ENCODE measurements at regions not wholly inside any gene's neighbourhood (a gene's known extent, or its start where the extent isn't known, plus 50 kb on each side); places are given as distances from the start of the nearest gene placed in this dataset.

DNA sequence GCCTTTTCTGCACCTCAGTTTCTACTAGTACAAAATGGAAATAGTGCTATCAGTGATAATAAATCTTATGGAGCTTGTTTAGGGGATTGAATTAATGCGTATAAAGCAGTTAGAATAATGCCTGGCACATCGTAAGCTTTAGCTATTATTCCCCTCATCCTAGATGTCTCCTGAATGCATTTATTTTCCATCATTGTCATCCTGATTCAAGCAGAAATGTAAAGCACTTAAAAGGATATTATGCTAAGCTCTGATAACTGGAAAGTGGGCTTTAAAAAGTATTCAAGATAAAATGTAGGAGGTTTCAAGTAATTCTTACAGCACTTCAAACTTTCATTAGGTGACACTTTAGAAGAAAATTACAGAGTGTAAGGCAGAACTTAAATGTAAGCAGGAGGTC is 178.7 kb downstream of the RBM46 start:
- TF ChIP-seq, protein P1, sequence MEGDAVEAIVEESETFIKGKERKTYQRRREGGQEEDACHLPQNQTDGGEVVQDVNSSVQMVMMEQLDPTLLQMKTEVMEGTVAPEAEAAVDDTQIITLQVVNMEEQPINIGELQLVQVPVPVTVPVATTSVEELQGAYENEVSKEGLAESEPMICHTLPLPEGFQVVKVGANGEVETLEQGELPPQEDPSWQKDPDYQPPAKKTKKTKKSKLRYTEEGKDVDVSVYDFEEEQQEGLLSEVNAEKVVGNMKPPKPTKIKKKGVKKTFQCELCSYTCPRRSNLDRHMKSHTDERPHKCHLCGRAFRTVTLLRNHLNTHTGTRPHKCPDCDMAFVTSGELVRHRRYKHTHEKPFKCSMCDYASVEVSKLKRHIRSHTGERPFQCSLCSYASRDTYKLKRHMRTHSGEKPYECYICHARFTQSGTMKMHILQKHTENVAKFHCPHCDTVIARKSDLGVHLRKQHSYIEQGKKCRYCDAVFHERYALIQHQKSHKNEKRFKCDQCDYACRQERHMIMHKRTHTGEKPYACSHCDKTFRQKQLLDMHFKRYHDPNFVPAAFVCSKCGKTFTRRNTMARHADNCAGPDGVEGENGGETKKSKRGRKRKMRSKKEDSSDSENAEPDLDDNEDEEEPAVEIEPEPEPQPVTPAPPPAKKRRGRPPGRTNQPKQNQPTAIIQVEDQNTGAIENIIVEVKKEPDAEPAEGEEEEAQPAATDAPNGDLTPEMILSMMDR (IDR thresholded peaks at IDR 0.05) = no peak
- TF ChIP-seq EZH2 (IDR thresholded peaks at IDR 0.05) = no peak
